ENCODE measurements at regions not wholly inside any gene's neighbourhood (a gene's known extent, or its start where the extent isn't known, plus 50 kb on each side); places are given as distances from the start of the nearest gene placed in this dataset.

DNA sequence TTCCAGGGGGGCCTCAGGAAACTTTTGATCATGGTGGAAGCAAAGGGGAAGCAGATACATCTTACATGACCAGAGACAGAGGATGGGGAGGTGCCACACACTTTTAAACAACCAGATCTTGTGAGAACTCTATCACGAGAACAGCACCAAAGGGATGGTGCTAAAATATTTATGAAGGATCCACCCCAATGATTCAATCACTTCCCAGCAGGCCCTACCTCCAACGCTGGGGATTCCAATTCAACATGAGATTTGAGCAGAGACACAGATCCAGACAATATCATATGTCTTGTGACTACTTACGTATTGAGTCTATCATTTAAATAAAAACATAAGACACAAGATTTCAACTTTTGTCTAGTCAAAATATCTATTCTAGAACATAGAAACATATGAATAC is 351.9 kb downstream of the EPM2A start:
- H3K4me3 Mint-ChIP-seq (ENCODE audit: low read depth, unreplicated experiment): no peak overlapping the region
- DNase-seq: no peak
- intact Hi-C loops (cut with micrococcal nuclease; ENCODE audit: unreplicated experiment): no loop called here
- BruUV-seq (replicated peaks): no TSS peak
- no peak for TF ChIP-seq CTCF (IDR thresholded peaks at IDR 0.05; ENCODE audit: unreplicated experiment)
- H3K9me3 Mint-ChIP-seq (ENCODE audit: low read depth, unreplicated experiment): no peaks in the 10 kb centered on the region
- no peak overlapping the region for H3K27ac Mint-ChIP-seq (ENCODE audit: unreplicated experiment)
- no peaks in the 10 kb centered on the region for H3K36me3 Mint-ChIP-seq (ENCODE audit: insufficient read depth, unreplicated experiment)
- H3K4me1 Mint-ChIP-seq (ENCODE audit: low read depth, unreplicated experiment): no peaks in the 10 kb centered on the region
- CTCF ChIA-PET: no interaction called here
- H3K27me3 Mint-ChIP-seq (ENCODE audit: unreplicated experiment): no peaks in the 10 kb centered on the region

GRCh38 chr6:145384503-145384902 is 350.8 kb downstream of the EPM2A start:
- no peaks in the 10 kb centered on the region for H3K27me3 Mint-ChIP-seq (ENCODE audit: unreplicated experiment)
- DNase-seq: no peak
- H3K27ac Mint-ChIP-seq (ENCODE audit: unreplicated experiment): no peak overlapping the region
- H3K4me3 Mint-ChIP-seq (ENCODE audit: low read depth, unreplicated experiment): no peak overlapping the region
- no peaks in the 10 kb centered on the region for H3K36me3 Mint-ChIP-seq (ENCODE audit: insufficient read depth, unreplicated experiment)
- no peaks in the 10 kb centered on the region for H3K9me3 Mint-ChIP-seq (ENCODE audit: low read depth, unreplicated experiment)
- intact Hi-C loops (cut with micrococcal nuclease; ENCODE audit: unreplicated experiment): no loop called here
- BruUV-seq (replicated peaks): no TSS peak
- CTCF ChIA-PET: no interaction called here
- no peak for TF ChIP-seq CTCF (IDR thresholded peaks at IDR 0.05; ENCODE audit: unreplicated experiment)
- H3K4me1 Mint-ChIP-seq (ENCODE audit: low read depth, unreplicated experiment): no peaks in the 10 kb centered on the region

DNA sequence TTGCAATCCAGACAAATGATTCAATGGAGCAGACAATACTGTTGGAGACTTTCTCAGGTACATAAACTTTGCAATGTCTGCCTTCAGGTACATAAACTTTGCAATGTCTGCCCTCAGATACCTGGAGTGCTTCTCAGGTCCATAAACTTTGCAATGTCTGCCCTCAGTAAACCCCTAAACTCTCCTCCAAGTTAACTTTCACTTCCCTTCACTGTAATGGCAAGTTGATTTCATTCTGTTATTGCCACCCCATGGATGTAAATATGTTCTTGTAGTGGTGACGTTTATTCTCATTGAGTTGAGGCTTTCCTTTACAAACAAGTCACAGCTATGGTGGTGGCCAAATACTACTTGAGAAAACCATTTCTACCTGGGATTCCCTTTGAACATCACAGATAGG is 338.8 kb downstream of the EPM2A start:
- no peaks in the 10 kb centered on the region for H3K36me3 Mint-ChIP-seq (ENCODE audit: insufficient read depth, unreplicated experiment)
- H3K9me3 Mint-ChIP-seq (ENCODE audit: low read depth, unreplicated experiment): peaks cover 5% of the 10 kb centered on the region
- DNase-seq: no peak
- H3K27ac Mint-ChIP-seq (ENCODE audit: unreplicated experiment): no peak overlapping the region
- no TSS peak for BruUV-seq (replicated peaks)
- intact Hi-C loops (cut with micrococcal nuclease; ENCODE audit: unreplicated experiment): no loop called here
- CTCF ChIA-PET: no interaction called here
- TF ChIP-seq CTCF (IDR thresholded peaks at IDR 0.05; ENCODE audit: unreplicated experiment): no peak
- no peaks in the 10 kb centered on the region for H3K27me3 Mint-ChIP-seq (ENCODE audit: unreplicated experiment)
- no peaks in the 10 kb centered on the region for H3K4me1 Mint-ChIP-seq (ENCODE audit: low read depth, unreplicated experiment)
- no peak overlapping the region for H3K4me3 Mint-ChIP-seq (ENCODE audit: low read depth, unreplicated experiment)

GRCh38 chr6:145400508-145400907 is 334.8 kb downstream of the EPM2A start:
- CTCF ChIA-PET: no interaction called here

More at GRCh38 chr6:145400508-145400907, 334.8 kb downstream of the EPM2A start:
- H3K27me3 Mint-ChIP-seq (ENCODE audit: unreplicated experiment): no peaks in the 10 kb centered on the region
- H3K27ac Mint-ChIP-seq (ENCODE audit: unreplicated experiment): no peak overlapping the region
- intact Hi-C loops (cut with micrococcal nuclease; ENCODE audit: unreplicated experiment): no loop called here
- H3K4me3 Mint-ChIP-seq (ENCODE audit: low read depth, unreplicated experiment): no peak overlapping the region
- H3K9me3 Mint-ChIP-seq (ENCODE audit: low read depth, unreplicated experiment): no peaks in the 10 kb centered on the region
- no peaks in the 10 kb centered on the region for H3K4me1 Mint-ChIP-seq (ENCODE audit: low read depth, unreplicated experiment)
- H3K36me3 Mint-ChIP-seq (ENCODE audit: insufficient read depth, unreplicated experiment): no peaks in the 10 kb centered on the region
- no TSS peak for BruUV-seq (replicated peaks)
- no peak for TF ChIP-seq CTCF (IDR thresholded peaks at IDR 0.05; ENCODE audit: unreplicated experiment)
- DNase-seq: no peak
